NCI-H345 treated with DMSO at 0.1 percent for 48 hours (cell line): ENCODE measurements at regions not wholly inside any gene's neighbourhood (a gene's known extent, or its start where the extent isn't known, plus 50 kb on each side); places are given as distances from the start of the nearest gene placed in this dataset.

Experiments used
- DNase-seq: peaks from one replicate; lab custom pipeline; 2025; ENCODE audit not compliant: unreplicated experiment; lab: John Stamatoyannopoulos, UW

DNA sequence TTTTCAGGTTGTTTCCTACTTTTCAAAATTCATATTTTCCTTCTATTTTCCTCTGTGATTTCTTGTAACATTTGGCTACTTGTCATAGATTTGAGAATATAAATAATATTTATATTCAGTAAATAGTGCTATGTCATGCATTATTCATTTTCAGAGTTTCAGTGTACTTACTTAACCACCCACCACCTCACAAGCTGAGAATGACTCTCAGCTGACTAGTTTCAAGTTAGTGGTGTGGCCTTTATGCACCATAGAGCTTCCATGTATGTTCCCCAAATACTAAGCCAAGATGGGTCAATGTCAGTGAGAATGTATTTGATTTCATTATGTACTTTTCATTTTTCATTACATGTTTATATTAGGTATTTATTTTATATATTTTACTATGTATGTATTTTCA, 56.9 kb upstream of the RGS1 start:
- no peak for DNase-seq

DNA sequence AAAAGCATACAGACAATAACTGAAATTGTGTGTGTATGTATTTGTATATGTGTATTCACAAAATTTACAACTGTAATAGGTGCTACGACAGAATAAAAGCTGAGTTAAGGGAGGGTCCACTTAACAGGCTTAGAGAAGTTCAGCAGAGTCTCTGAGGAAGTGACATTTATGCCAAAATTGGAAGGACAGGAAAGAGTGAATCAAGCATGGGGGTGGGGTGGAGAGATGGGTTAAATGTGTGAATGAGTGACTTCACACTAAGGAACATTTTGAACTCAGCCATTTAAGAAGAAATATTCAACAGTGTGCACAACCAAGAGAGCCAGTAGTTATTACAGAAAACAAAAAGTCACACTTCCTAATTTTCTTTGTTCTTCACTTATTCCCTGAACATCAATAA, 53.8 kb upstream of the RGS1 start:
- DNase-seq, result no peak

- DNase-seq, result no peak
Observed at GRCh38 chr1:192522673-192523072, 52.9 kb upstream of the RGS1 start.

DNA sequence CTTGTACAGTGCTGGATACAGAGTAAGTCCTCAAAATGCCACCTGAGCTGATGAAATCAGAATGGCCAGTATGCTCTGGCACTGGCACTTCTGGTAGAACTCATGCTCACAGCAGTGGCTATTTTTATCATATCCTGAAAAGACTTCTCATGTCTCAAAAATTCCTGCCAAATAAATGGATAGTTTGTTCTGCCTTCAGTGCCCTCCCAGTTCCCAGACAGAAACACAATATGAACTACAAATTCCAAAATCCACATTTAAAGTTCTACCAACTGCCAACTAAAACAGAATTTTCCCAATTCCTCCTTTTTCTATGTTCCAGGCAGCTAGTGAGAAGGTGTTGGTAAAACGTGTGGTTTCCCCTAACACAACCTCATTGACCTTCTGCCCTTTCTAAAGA, 51.4 kb upstream of the RGS1 start:
- no peak for DNase-seq
